ENCODE measurements at regions not wholly inside any gene's neighbourhood (a gene's known extent, or its start where the extent isn't known, plus 50 kb on each side); places are given as distances from the start of the nearest gene placed in this dataset.

DNA sequence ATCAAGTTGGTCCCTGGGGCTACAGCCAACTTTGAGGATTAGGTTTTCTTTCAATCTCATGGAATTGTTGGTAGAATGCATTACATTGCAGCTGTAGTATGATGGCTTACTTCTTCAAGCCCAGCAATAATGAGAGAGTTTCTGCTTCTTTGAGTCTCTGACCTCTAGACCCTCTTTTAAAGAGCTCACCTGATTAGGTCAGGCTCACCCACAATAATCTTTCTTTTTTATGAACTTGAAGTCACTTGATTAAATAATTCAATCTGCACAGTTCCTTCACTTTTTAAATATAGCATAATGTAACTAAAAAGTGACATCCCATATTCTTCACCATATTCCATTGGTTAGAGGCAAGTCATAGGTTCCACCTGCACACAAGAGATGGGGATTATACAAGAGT, 547.5 kb upstream of the CT83 start:
- H3K4me1 ChIP-seq: no peaks in the 10 kb centered on the region
- intact Hi-C loops (cut with DNase I; ENCODE audit: low total_unique reads) (no loop called here), in situ Hi-C loops (cut with MboI; ENCODE audit: low sequenced_read_pairs in 4 of 4) (no loop called here)
- DNase-seq (no peak), ATAC-seq (no peak)
- TF ChIP-seq, protein P1, sequence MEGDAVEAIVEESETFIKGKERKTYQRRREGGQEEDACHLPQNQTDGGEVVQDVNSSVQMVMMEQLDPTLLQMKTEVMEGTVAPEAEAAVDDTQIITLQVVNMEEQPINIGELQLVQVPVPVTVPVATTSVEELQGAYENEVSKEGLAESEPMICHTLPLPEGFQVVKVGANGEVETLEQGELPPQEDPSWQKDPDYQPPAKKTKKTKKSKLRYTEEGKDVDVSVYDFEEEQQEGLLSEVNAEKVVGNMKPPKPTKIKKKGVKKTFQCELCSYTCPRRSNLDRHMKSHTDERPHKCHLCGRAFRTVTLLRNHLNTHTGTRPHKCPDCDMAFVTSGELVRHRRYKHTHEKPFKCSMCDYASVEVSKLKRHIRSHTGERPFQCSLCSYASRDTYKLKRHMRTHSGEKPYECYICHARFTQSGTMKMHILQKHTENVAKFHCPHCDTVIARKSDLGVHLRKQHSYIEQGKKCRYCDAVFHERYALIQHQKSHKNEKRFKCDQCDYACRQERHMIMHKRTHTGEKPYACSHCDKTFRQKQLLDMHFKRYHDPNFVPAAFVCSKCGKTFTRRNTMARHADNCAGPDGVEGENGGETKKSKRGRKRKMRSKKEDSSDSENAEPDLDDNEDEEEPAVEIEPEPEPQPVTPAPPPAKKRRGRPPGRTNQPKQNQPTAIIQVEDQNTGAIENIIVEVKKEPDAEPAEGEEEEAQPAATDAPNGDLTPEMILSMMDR (IDR thresholded peaks at IDR 0.05 in 4 of 5, conservative IDR thresholded peaks at IDR 0.05 in 1 of 5): no peak
- no peak for TF ChIP-seq POLR2A (IDR thresholded peaks at IDR 0.05)
- no peaks in the 10 kb centered on the region for H3K27me3 ChIP-seq
- no peak overlapping the region for H3K27ac ChIP-seq
- H3K36me3 ChIP-seq: no peaks in the 10 kb centered on the region
- no peaks in the 10 kb centered on the region for H3K9me3 ChIP-seq
- H3K4me3 ChIP-seq: no peak overlapping the region

DNA sequence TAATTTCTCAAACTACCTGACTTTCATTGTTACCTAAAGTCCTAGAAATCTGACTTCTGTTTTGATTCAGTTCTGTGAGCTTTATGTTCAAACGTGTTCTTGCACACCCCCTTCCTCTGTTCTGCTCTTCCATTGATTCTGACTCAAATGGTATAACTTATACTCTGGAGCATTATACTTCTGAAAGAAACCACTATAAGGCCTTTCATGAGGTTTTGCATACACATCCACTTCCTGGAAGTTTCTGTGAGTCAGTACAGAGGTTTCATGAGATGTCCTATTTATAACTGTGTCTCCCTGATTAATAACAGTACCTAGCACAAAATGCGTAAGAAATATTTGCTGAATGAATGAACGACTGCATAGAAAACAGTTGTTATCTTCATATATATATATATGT, 540.2 kb upstream of the CT83 start:
- Histone ChIP-seq H3K27ac (no peak overlapping the region), H3K4me1 (no peaks in the 10 kb centered on the region), H3K27me3 (no peaks in the 10 kb centered on the region), H3K36me3 (no peaks in the 10 kb centered on the region), H3K4me3 (no peak overlapping the region), H3K9me3 (no peaks in the 10 kb centered on the region)
- DNase-seq (no peak), ATAC-seq (no peak)
- intact Hi-C loops (cut with DNase I; ENCODE audit: low total_unique reads) (no loop called here), in situ Hi-C loops (cut with MboI; ENCODE audit: low sequenced_read_pairs in 4 of 4) (no loop called here)
- no peak for TF ChIP-seq POLR2A (IDR thresholded peaks at IDR 0.05)
- TF ChIP-seq, protein P1 (IDR thresholded peaks at IDR 0.05 in 4 of 5, conservative IDR thresholded peaks at IDR 0.05 in 1 of 5): no peak

DNA sequence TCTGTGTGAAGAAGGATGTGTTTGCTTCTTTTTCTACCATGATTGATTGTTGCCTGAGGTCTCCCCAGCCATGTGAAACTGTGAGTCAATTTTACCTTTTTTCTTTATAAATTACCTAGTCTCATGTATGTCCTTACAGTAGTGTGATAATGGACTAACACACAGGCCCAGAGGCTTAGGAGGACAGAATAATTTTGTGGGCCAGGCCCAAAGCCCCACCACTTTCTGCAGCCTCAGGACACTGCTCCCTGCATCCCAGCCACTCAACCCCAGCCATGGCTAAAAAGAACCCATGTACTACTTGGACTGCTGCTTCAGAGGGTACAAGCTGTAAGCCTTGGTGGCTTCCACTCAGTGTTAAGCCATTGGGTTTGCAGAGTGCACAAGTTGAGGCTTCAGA, 512.7 kb upstream of the CT83 start:
- H3K27ac ChIP-seq: no peak overlapping the region
- H3K4me3 ChIP-seq: no peak overlapping the region
- ATAC-seq (no peak), DNase-seq (no peak)
- H3K36me3 ChIP-seq: no peaks in the 10 kb centered on the region
- H3K4me1 ChIP-seq: no peaks in the 10 kb centered on the region
- intact Hi-C loops (cut with DNase I; ENCODE audit: low total_unique reads) (no loop called here), in situ Hi-C loops (cut with MboI; ENCODE audit: low sequenced_read_pairs in 4 of 4) (no loop called here)
- no peaks in the 10 kb centered on the region for H3K27me3 ChIP-seq
- H3K9me3 ChIP-seq: no peaks in the 10 kb centered on the region
- TF ChIP-seq POLR2A (IDR thresholded peaks at IDR 0.05): no peak
- TF ChIP-seq, protein P1 (IDR thresholded peaks at IDR 0.05 in 4 of 5, conservative IDR thresholded peaks at IDR 0.05 in 1 of 5): no peak

DNA sequence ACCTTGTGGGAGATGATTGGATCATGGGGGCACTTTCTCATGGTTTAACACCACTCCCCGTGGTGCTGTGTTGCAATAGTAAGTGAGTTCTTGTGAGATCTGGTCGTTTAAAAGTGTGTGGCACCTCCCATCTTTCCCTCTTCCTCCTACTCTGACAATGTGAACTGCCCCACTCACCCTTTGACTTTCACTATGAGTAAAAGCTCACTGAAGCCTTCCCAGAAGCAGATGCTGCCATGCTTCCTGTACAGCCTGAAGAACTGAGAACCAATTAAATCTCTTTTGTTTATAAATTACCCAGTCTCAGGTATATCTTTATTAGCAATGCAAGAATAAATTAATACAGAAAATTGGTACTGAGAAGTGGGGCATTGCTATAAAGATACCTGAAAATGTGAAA, 509.6 kb upstream of the CT83 start:
- no peak for DNase-seq
- no peak for TF ChIP-seq POLR2A (IDR thresholded peaks at IDR 0.05)
- TF ChIP-seq, protein P1 (IDR thresholded peaks at IDR 0.05 in 4 of 5, conservative IDR thresholded peaks at IDR 0.05 in 1 of 5): no peak
- Histone ChIP-seq H3K27me3 (no peaks in the 10 kb centered on the region), H3K27ac (no peak overlapping the region), H3K4me3 (no peak overlapping the region), H3K9me3 (no peaks in the 10 kb centered on the region), H3K36me3 (no peaks in the 10 kb centered on the region), H3K4me1 (no peaks in the 10 kb centered on the region)
- intact Hi-C loops (cut with DNase I; ENCODE audit: low total_unique reads): no loop called here
- in situ Hi-C loops (cut with MboI; ENCODE audit: low sequenced_read_pairs in 4 of 4): no loop called here
- ATAC-seq: no peak

DNA sequence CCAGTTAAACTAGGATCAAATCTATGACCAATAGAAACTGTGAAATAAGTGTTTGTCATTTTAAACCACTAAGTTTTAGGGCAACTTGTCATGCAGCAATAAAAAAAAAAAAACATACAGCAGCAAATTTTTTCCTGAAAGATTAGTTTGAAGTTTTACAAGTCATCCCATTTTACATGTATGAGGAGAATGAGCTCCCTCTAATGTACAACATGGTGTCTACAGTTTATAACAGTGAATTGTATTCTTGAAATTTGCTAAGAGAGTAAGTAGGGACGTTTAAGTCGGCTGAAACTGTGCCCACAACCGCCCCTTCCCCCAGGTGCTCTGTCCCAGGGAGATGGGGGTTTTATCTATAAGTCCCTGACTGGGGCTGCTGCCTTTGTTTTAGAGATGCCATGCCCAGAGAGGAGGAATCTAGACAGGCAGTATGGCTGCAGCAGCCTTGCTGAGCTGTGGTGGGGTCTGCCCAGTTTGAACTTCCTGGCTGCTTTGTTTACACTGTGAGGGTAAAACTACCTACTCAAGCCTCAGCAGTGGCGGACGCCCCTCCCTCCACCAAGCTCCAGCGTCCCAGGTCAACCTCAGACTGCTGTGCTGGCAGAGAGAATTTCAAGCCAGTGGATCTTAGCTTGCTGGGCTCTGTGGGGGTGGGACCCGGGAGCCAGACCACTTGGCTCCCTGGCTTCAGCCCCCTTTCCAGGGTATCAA, 499.3 kb upstream of the CT83 start:
- in situ Hi-C loops (cut with MboI; ENCODE audit: low sequenced_read_pairs in 4 of 4): no loop called here
- Histone ChIP-seq H3K27ac (no peak overlapping the region), H3K27me3 (no peaks in the 10 kb centered on the region), H3K9me3 (no peaks in the 10 kb centered on the region), H3K36me3 (no peaks in the 10 kb centered on the region), H3K4me3 (no peak overlapping the region), H3K4me1 (no peaks in the 10 kb centered on the region)
- intact Hi-C loops (cut with DNase I; ENCODE audit: low total_unique reads): no loop called here
- ATAC-seq (no peak), DNase-seq (no peak)
- TF ChIP-seq, protein P1 (IDR thresholded peaks at IDR 0.05 in 4 of 5, conservative IDR thresholded peaks at IDR 0.05 in 1 of 5): no peak
- TF ChIP-seq POLR2A (IDR thresholded peaks at IDR 0.05): no peak
